ENCODE measurements at regions not wholly inside any gene's neighbourhood (a gene's known extent, or its start where the extent isn't known, plus 50 kb on each side); places are given as distances from the start of the nearest gene placed in this dataset.

- TF ChIP-seq POLR2A (IDR thresholded peaks at IDR 0.05) (no peak), CTCF (IDR thresholded peaks at IDR 0.05) (no peak), EP300 (IDR thresholded peaks at IDR 0.05) (no peak)
Observed at GRCh38 chr5:171654881-171655280, 130.7 kb upstream of the SMIM23 start.
